Colonic mucosa (tissue), 4 donors: ENCODE measurements at regions not wholly inside any gene's neighbourhood (a gene's known extent, or its start where the extent isn't known, plus 50 kb on each side); places are given as distances from the start of the nearest gene placed in this dataset.

Experiments used
- DNase-seq: peaks from one replicate; pipeline ENCODE4 v3.0.0-alpha.2; 2020
- H3K27ac ChIP-seq: fragments of 200-600 bp; one replicate; pipeline ENCODE4 v1.8.0; 2021
- H3K27me3 ChIP-seq: fragments of 200-600 bp; one replicate; pipeline ENCODE4 v1.8.0; 2021
- H3K36me3 ChIP-seq: fragments of 200-600 bp; one replicate; pipeline ENCODE4 v1.8.0; 2021
- H3K4me1 ChIP-seq: fragments of 200-600 bp; one replicate; pipeline ENCODE4 v1.8.0; 2021; ENCODE audit warnings: mild to moderate bottlenecking
- H3K4me3 ChIP-seq: fragments of 200-600 bp; one replicate; pipeline ENCODE4 v1.8.0; 2021
- H3K9ac ChIP-seq, 2 donors: one replicate each; pipeline ENCODE4 v1.7.0; 2013; ENCODE audit warnings: control low read depth in 2 of 2, low read depth in 2 of 2, low read length in 2 of 2
- H3K9me3 ChIP-seq: fragments of 200-600 bp; one replicate; pipeline ENCODE4 v1.8.0; 2021
- intact Hi-C: fragments of 100-400 bp; cut with DNase I; formaldehyde crosslinking; loops from one replicate; pipeline ENCODE4 v1.14.1; 2022
- TF ChIP-seq, protein P1 (sequence below): fragments of 200-600 bp; IDR thresholded peaks from one replicate; pipeline ENCODE4 v1.8.0; 2022; ENCODE audit warnings: antibody characterized with exemption, mild to moderate bottlenecking
- donor health status: healthy.
- donor health status: DM: no; HTN: no; CAD: no.
- donor health status: DM: no; HTN: no; CAD: no.

DNA sequence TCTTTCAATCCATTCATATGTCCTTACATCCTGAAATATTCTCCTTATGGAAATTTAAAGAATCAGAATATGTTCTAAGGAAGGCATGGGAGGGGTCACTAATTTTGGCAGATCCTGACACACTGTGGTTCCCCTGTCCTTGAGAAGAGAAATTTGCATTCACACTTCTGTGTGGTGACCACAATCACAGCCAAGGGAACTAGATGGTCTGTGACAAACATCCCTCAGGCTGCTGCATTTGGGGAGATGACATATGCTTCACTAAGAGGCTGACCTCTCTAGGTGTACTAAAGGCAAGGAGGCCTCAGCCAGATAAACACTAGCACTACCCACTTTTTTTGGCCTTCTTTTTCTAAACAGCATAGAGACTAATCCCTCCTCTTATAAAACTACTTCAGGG is 129.6 kb downstream of the MREG start:
- Histone ChIP-seq H3K36me3 (no peaks in the 10 kb centered on the region), H3K27ac (no peak overlapping the region), H3K4me3 (no peak overlapping the region), H3K27me3 (no peaks in the 10 kb centered on the region), H3K4me1 (no peaks in the 10 kb centered on the region), H3K9me3 (no peaks in the 10 kb centered on the region), H3K9ac (no peak overlapping the region)
- intact Hi-C loops = no loop called here
- DNase-seq = no peak
- TF ChIP-seq, protein P1, sequence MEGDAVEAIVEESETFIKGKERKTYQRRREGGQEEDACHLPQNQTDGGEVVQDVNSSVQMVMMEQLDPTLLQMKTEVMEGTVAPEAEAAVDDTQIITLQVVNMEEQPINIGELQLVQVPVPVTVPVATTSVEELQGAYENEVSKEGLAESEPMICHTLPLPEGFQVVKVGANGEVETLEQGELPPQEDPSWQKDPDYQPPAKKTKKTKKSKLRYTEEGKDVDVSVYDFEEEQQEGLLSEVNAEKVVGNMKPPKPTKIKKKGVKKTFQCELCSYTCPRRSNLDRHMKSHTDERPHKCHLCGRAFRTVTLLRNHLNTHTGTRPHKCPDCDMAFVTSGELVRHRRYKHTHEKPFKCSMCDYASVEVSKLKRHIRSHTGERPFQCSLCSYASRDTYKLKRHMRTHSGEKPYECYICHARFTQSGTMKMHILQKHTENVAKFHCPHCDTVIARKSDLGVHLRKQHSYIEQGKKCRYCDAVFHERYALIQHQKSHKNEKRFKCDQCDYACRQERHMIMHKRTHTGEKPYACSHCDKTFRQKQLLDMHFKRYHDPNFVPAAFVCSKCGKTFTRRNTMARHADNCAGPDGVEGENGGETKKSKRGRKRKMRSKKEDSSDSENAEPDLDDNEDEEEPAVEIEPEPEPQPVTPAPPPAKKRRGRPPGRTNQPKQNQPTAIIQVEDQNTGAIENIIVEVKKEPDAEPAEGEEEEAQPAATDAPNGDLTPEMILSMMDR = no peak

DNA sequence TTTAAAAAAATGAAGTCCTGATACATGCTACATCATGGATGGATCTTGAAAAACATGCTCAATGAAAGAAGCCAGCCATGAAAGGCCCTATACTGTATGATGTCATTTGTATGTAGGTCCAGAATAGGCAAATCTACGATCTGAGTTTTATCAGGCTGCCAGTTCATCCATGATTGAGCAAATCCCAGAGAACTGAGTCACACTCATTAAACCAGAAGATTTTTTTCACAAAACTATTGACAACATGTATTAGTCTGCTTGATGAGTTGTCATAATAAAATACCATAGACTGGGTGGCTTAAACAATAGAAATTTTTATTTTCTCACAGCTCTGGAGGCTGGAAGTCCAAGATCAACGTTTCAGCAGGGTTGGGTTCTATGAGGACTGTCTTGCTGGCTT is 130.7 kb downstream of the MREG start:
- no peaks in the 10 kb centered on the region for H3K36me3 ChIP-seq
- intact Hi-C loops = no loop called here
- no peak for DNase-seq
- no peaks in the 10 kb centered on the region for H3K4me1 ChIP-seq
- no peak overlapping the region for H3K9ac ChIP-seq
- no peaks in the 10 kb centered on the region for H3K27me3 ChIP-seq
- TF ChIP-seq, protein P1 = no peak
- no peak overlapping the region for H3K4me3 ChIP-seq
- H3K27ac ChIP-seq = no peak overlapping the region
- no peaks in the 10 kb centered on the region for H3K9me3 ChIP-seq

GRCh38 chr2:215881582-215881981 is 131.8 kb downstream of the MREG start:
- no peak for DNase-seq
- H3K36me3 ChIP-seq = no peaks in the 10 kb centered on the region
- intact Hi-C loops = no loop called here
- no peaks in the 10 kb centered on the region for H3K4me1 ChIP-seq
- H3K9ac ChIP-seq = no peak overlapping the region
- no peak overlapping the region for H3K4me3 ChIP-seq
- TF ChIP-seq, protein P1 = no peak
- no peaks in the 10 kb centered on the region for H3K9me3 ChIP-seq
- no peak overlapping the region for H3K27ac ChIP-seq
- no peaks in the 10 kb centered on the region for H3K27me3 ChIP-seq

GRCh38 chr2:215880970-215881369 is 132.4 kb downstream of the MREG start:
- no peaks in the 10 kb centered on the region for H3K27me3 ChIP-seq
- no peaks in the 10 kb centered on the region for H3K4me1 ChIP-seq
- H3K9me3 ChIP-seq = no peaks in the 10 kb centered on the region
- DNase-seq = no peak
- intact Hi-C loops = no loop called here
- no peak overlapping the region for H3K9ac ChIP-seq
- TF ChIP-seq, protein P1 = no peak
- H3K4me3 ChIP-seq = no peak overlapping the region
- no peak overlapping the region for H3K27ac ChIP-seq
- H3K36me3 ChIP-seq = no peaks in the 10 kb centered on the region

DNA sequence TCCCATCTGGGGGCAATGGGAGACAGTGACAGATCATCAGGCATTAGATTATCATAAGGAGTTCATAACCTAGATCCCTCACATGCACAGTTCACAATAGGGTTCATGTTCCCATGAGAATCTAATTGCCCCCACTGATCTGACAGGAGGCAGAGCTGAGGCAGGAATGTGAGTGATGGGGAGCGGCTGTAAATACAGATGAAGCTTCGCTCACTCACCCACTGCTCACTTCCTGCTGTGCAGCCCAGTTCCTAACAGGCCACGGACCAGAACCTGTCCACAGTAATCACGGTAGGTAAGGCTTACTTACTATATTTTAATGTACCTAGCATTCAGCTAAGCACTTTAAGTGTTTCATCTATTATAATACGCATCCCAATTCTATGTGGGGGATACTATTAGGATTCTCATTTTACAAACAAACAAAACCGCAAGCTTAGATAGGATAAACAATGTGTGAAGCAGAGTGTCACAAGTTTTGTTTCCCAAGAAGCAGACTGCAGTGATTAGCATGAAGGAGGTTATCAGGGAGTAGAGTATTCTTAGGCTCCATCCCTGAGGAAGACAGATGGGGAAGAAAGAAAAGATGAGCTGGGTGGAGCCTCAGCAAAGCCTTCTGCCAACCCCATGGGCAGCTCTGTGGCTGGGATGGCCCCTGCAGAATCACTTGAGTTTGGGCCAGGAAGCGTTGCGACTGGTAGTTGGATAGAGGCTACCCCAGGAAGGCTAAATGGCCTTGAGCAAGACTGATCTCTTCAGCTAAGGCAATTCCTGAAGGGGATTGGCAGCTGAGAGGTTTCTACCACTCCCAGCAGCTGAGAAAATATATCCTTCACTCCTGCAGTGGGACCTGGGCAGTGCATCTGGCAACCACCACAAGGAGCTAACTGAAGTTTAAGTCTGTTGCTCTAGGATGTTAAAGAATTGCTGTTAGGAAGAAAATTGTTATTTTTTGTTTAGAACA is 133.1 kb downstream of the MREG start:
- intact Hi-C loops = no loop called here
- H3K9ac ChIP-seq = no peak overlapping the region
- H3K36me3 ChIP-seq = no peaks in the 10 kb centered on the region
- TF ChIP-seq, protein P1 = no peak
- no peaks in the 10 kb centered on the region for H3K4me1 ChIP-seq
- H3K27ac ChIP-seq = no peak overlapping the region
- no peaks in the 10 kb centered on the region for H3K27me3 ChIP-seq
- DNase-seq = no peak
- no peaks in the 10 kb centered on the region for H3K9me3 ChIP-seq
- no peak overlapping the region for H3K4me3 ChIP-seq
